ENCODE measurements at regions not wholly inside any gene's neighbourhood (a gene's known extent, or its start where the extent isn't known, plus 50 kb on each side); places are given as distances from the start of the nearest gene placed in this dataset.
"Not testable (repeated sequence)": the region's sequence is repeated elsewhere in the genome, so short reads cannot be mapped to it uniquely, and the experiment has no call there.

GRCh38 chr14:30242744-30243143, 315.1 kb upstream of the PRKD1 start:
- BruUV-seq (replicated peaks): no TSS peak
- no peak for TF ChIP-seq CTCF (IDR thresholded peaks at IDR 0.05; ENCODE audit: unreplicated experiment)
- no peaks in the 10 kb centered on the region for H3K36me3 Mint-ChIP-seq (ENCODE audit: insufficient read depth, unreplicated experiment)
- CTCF ChIA-PET: interaction anchor here (0.5 to 0.7 kb wide), 2 partner anchors 28 to 29 kb away, joined by 3 read pairs; no protein-coding TSS in a partner anchor
- intact Hi-C loops (cut with micrococcal nuclease; ENCODE audit: unreplicated experiment): no loop called here
- no peaks in the 10 kb centered on the region for H3K9me3 Mint-ChIP-seq (ENCODE audit: low read depth, unreplicated experiment)
- DNase-seq: peak; percentile 10
- no peak overlapping the region for H3K4me3 Mint-ChIP-seq (ENCODE audit: low read depth, unreplicated experiment)
- peaks cover 12% of the 10 kb centered on the region for H3K4me1 Mint-ChIP-seq (ENCODE audit: low read depth, unreplicated experiment)
- H3K27ac Mint-ChIP-seq (ENCODE audit: unreplicated experiment): peak overlapping the region; percentile 45
- no peaks in the 10 kb centered on the region for H3K27me3 Mint-ChIP-seq (ENCODE audit: unreplicated experiment)

GRCh38 chr14:30243207-30243606, 315.6 kb upstream of the PRKD1 start:
- H3K36me3 Mint-ChIP-seq (ENCODE audit: insufficient read depth, unreplicated experiment): no peaks in the 10 kb centered on the region
- TF ChIP-seq CTCF (IDR thresholded peaks at IDR 0.05; ENCODE audit: unreplicated experiment): no peak
- H3K27me3 Mint-ChIP-seq (ENCODE audit: unreplicated experiment): no peaks in the 10 kb centered on the region
- DNase-seq: no peak
- H3K27ac Mint-ChIP-seq (ENCODE audit: unreplicated experiment): peak overlapping the region; percentile 45
- intact Hi-C loops (cut with micrococcal nuclease; ENCODE audit: unreplicated experiment): no loop called here
- BruUV-seq (replicated peaks): no TSS peak
- no peaks in the 10 kb centered on the region for H3K9me3 Mint-ChIP-seq (ENCODE audit: low read depth, unreplicated experiment)
- CTCF ChIA-PET: interaction anchor here (0.7 kb wide), 1 partner anchor 27 kb away, joined by 3 read pairs; no protein-coding TSS in a partner anchor
- peaks cover 12% of the 10 kb centered on the region for H3K4me1 Mint-ChIP-seq (ENCODE audit: low read depth, unreplicated experiment)
- H3K4me3 Mint-ChIP-seq (ENCODE audit: low read depth, unreplicated experiment): no peak overlapping the region

GRCh38 chr14:30243805-30244204, 315.2 kb upstream of the G2E3 start:
- Mint-ChIP-seq H3K36me3 (ENCODE audit: insufficient read depth, unreplicated experiment) (no peaks in the 10 kb centered on the region), H3K27me3 (ENCODE audit: unreplicated experiment) (no peaks in the 10 kb centered on the region), H3K27ac (ENCODE audit: unreplicated experiment) (no peak overlapping the region), H3K9me3 (ENCODE audit: low read depth, unreplicated experiment) (no peaks in the 10 kb centered on the region), H3K4me1 (ENCODE audit: low read depth, unreplicated experiment) (peaks cover 12% of the 10 kb centered on the region), H3K4me3 (ENCODE audit: low read depth, unreplicated experiment) (no peak overlapping the region)
- TF ChIP-seq CTCF (IDR thresholded peaks at IDR 0.05; ENCODE audit: unreplicated experiment): no peak
- no TSS peak for BruUV-seq (replicated peaks)
- DNase-seq: no peak
- CTCF ChIA-PET: no interaction called here
- intact Hi-C loops (cut with micrococcal nuclease; ENCODE audit: unreplicated experiment): no loop called here

- not testable (repeated sequence) for H3K36me3 Mint-ChIP-seq (ENCODE audit: insufficient read depth, unreplicated experiment); BruUV-seq (replicated peaks); H3K4me3 Mint-ChIP-seq (ENCODE audit: low read depth, unreplicated experiment)
Observed at GRCh38 chr14:30244348-30244747, 314.6 kb upstream of the G2E3 start.

GRCh38 chr14:30251017-30251416, 307.9 kb upstream of the G2E3 start:
- BruUV-seq (replicated peaks): no TSS peak
- H3K36me3 Mint-ChIP-seq (ENCODE audit: insufficient read depth, unreplicated experiment): no peaks in the 10 kb centered on the region
- no peaks in the 10 kb centered on the region for H3K4me1 Mint-ChIP-seq (ENCODE audit: low read depth, unreplicated experiment)
- H3K27ac Mint-ChIP-seq (ENCODE audit: unreplicated experiment): no peak overlapping the region
- intact Hi-C loops (cut with micrococcal nuclease; ENCODE audit: unreplicated experiment): no loop called here
- no peak for TF ChIP-seq CTCF (IDR thresholded peaks at IDR 0.05; ENCODE audit: unreplicated experiment)
- H3K27me3 Mint-ChIP-seq (ENCODE audit: unreplicated experiment): no peaks in the 10 kb centered on the region
- no peak overlapping the region for H3K4me3 Mint-ChIP-seq (ENCODE audit: low read depth, unreplicated experiment)
- CTCF ChIA-PET: interaction anchor here (1.4 kb wide), 1 partner anchor 19 kb away, joined by 3 read pairs; no protein-coding TSS in a partner anchor
- peaks cover 1% of the 10 kb centered on the region for H3K9me3 Mint-ChIP-seq (ENCODE audit: low read depth, unreplicated experiment)
- no peak for DNase-seq

More at GRCh38 chr14:30244348-30244747, 314.6 kb upstream of the G2E3 start:
- peaks cover 12% of the 10 kb centered on the region for H3K4me1 Mint-ChIP-seq (ENCODE audit: low read depth, unreplicated experiment)
- H3K27me3 Mint-ChIP-seq (ENCODE audit: unreplicated experiment); H3K9me3 Mint-ChIP-seq (ENCODE audit: low read depth, unreplicated experiment); DNase-seq; intact Hi-C loops (cut with micrococcal nuclease; ENCODE audit: unreplicated experiment); H3K27ac Mint-ChIP-seq (ENCODE audit: unreplicated experiment); CTCF ChIA-PET: not testable (repeated sequence)
